ENCODE measurements at regions not wholly inside any gene's neighbourhood (a gene's known extent, or its start where the extent isn't known, plus 50 kb on each side); places are given as distances from the start of the nearest gene placed in this dataset.

GRCh38 chr18:73691118-73691517, 456.5 kb downstream of the FBXO15 start:
- Histone ChIP-seq H3K27me3 (ENCODE audit: control insufficient read depth, insufficient read depth, low read length) (no peaks in the 10 kb centered on the region), H3K4me3 (ENCODE audit: low read length) (no peak overlapping the region), H3K36me3 (ENCODE audit: control insufficient read depth, insufficient read depth, low read length) (no peaks in the 10 kb centered on the region), H3K9me3 (ENCODE audit: control insufficient read depth, low read depth, low read length) (no peaks in the 10 kb centered on the region), H3K4me1 (ENCODE audit: control insufficient read depth, insufficient read depth, low read length) (no peaks in the 10 kb centered on the region), H3K27ac (ENCODE audit: low read length) (no peak overlapping the region)
- no CpG with 5 or more reads among the region's 6 CpGs for WGBS (ENCODE audit: insufficient coverage, low lambda C conversion rate)
- no peak for DNase-seq

GRCh38 chr18:73690222-73690621, 457.4 kb downstream of the FBXO15 start:
- H3K27ac ChIP-seq (ENCODE audit: low read length): no peak overlapping the region

GRCh38 chr18:73688851-73689711, 458.6 kb downstream of the FBXO15 start:
- 60% methylated on average over 1 of the region's 9 CpGs for WGBS (ENCODE audit: insufficient coverage, low lambda C conversion rate)
- Histone ChIP-seq H3K4me1 (ENCODE audit: control insufficient read depth, insufficient read depth, low read length) (no peaks in the 10 kb centered on the region), H3K27ac (ENCODE audit: low read length) (no peak overlapping the region), H3K27me3 (ENCODE audit: control insufficient read depth, insufficient read depth, low read length) (no peaks in the 10 kb centered on the region), H3K4me3 (ENCODE audit: low read length) (no peak overlapping the region), H3K36me3 (ENCODE audit: control insufficient read depth, insufficient read depth, low read length) (no peaks in the 10 kb centered on the region), H3K9me3 (ENCODE audit: control insufficient read depth, low read depth, low read length) (no peaks in the 10 kb centered on the region)
- no peak for DNase-seq

More at GRCh38 chr18:73690222-73690621, 457.4 kb downstream of the FBXO15 start:
- H3K27me3 ChIP-seq (ENCODE audit: control insufficient read depth, insufficient read depth, low read length): no peaks in the 10 kb centered on the region
- no peaks in the 10 kb centered on the region for H3K4me1 ChIP-seq (ENCODE audit: control insufficient read depth, insufficient read depth, low read length)
- H3K4me3 ChIP-seq (ENCODE audit: low read length): no peak overlapping the region
- no peaks in the 10 kb centered on the region for H3K36me3 ChIP-seq (ENCODE audit: control insufficient read depth, insufficient read depth, low read length)
- no peak for DNase-seq
- no peaks in the 10 kb centered on the region for H3K9me3 ChIP-seq (ENCODE audit: control insufficient read depth, low read depth, low read length)
- WGBS (ENCODE audit: insufficient coverage, low lambda C conversion rate): no CpG with 5 or more reads among the region's 3 CpGs

GRCh38 chr18:73688161-73688560, 459.5 kb downstream of the FBXO15 start:
- WGBS (ENCODE audit: insufficient coverage, low lambda C conversion rate): no CpG with 5 or more reads among the region's 4 CpGs
- Histone ChIP-seq H3K27me3 (ENCODE audit: control insufficient read depth, insufficient read depth, low read length) (no peaks in the 10 kb centered on the region), H3K36me3 (ENCODE audit: control insufficient read depth, insufficient read depth, low read length) (no peaks in the 10 kb centered on the region), H3K9me3 (ENCODE audit: control insufficient read depth, low read depth, low read length) (no peaks in the 10 kb centered on the region), H3K4me1 (ENCODE audit: control insufficient read depth, insufficient read depth, low read length) (no peaks in the 10 kb centered on the region), H3K27ac (ENCODE audit: low read length) (no peak overlapping the region), H3K4me3 (ENCODE audit: low read length) (no peak overlapping the region)
- DNase-seq: no peak

GRCh38 chr18:73684647-73685046, 463.0 kb downstream of the FBXO15 start:
- no peaks in the 10 kb centered on the region for H3K36me3 ChIP-seq (ENCODE audit: control insufficient read depth, insufficient read depth, low read length)
- no peaks in the 10 kb centered on the region for H3K4me1 ChIP-seq (ENCODE audit: control insufficient read depth, insufficient read depth, low read length)
- H3K27me3 ChIP-seq (ENCODE audit: control insufficient read depth, insufficient read depth, low read length): no peaks in the 10 kb centered on the region
- DNase-seq: no peak
- no peak overlapping the region for H3K27ac ChIP-seq (ENCODE audit: low read length)
- no peak overlapping the region for H3K4me3 ChIP-seq (ENCODE audit: low read length)
- no peaks in the 10 kb centered on the region for H3K9me3 ChIP-seq (ENCODE audit: control insufficient read depth, low read depth, low read length)

GRCh38 chr18:73683409-73684238, 464.0 kb downstream of the FBXO15 start:
- no peak for DNase-seq
- Histone ChIP-seq H3K4me3 (ENCODE audit: low read length) (no peak overlapping the region), H3K9me3 (ENCODE audit: control insufficient read depth, low read depth, low read length) (no peaks in the 10 kb centered on the region), H3K27ac (ENCODE audit: low read length) (no peak overlapping the region), H3K27me3 (ENCODE audit: control insufficient read depth, insufficient read depth, low read length) (no peaks in the 10 kb centered on the region), H3K36me3 (ENCODE audit: control insufficient read depth, insufficient read depth, low read length) (no peaks in the 10 kb centered on the region), H3K4me1 (ENCODE audit: control insufficient read depth, insufficient read depth, low read length) (no peaks in the 10 kb centered on the region)
- no CpG with 5 or more reads among the region's 6 CpGs for WGBS (ENCODE audit: insufficient coverage, low lambda C conversion rate)

GRCh38 chr18:73681912-73682311, 465.7 kb downstream of the FBXO15 start:
- Histone ChIP-seq H3K9me3 (ENCODE audit: control insufficient read depth, low read depth, low read length) (no peaks in the 10 kb centered on the region), H3K36me3 (ENCODE audit: control insufficient read depth, insufficient read depth, low read length) (no peaks in the 10 kb centered on the region), H3K27ac (ENCODE audit: low read length) (no peak overlapping the region), H3K27me3 (ENCODE audit: control insufficient read depth, insufficient read depth, low read length) (no peaks in the 10 kb centered on the region), H3K4me3 (ENCODE audit: low read length) (no peak overlapping the region), H3K4me1 (ENCODE audit: control insufficient read depth, insufficient read depth, low read length) (no peaks in the 10 kb centered on the region)
- DNase-seq: no peak
- no CpG with 5 or more reads among the region's 3 CpGs for WGBS (ENCODE audit: insufficient coverage, low lambda C conversion rate)

- no peaks in the 10 kb centered on the region for H3K27me3 ChIP-seq (ENCODE audit: control insufficient read depth, insufficient read depth, low read length)
- H3K27ac ChIP-seq (ENCODE audit: low read length): no peak overlapping the region
- H3K36me3 ChIP-seq (ENCODE audit: control insufficient read depth, insufficient read depth, low read length): no peaks in the 10 kb centered on the region
- WGBS (ENCODE audit: insufficient coverage, low lambda C conversion rate): no CpG with 5 or more reads among the region's 2 CpGs
- H3K4me3 ChIP-seq (ENCODE audit: low read length): no peak overlapping the region
- H3K9me3 ChIP-seq (ENCODE audit: control insufficient read depth, low read depth, low read length): no peaks in the 10 kb centered on the region
- no peak for DNase-seq
- no peaks in the 10 kb centered on the region for H3K4me1 ChIP-seq (ENCODE audit: control insufficient read depth, insufficient read depth, low read length)
These were observed 466.2 kb downstream of the FBXO15 start for GRCh38 chr18:73681398-73681797.

- Histone ChIP-seq H3K4me3 (ENCODE audit: low read length) (no peak overlapping the region), H3K4me1 (ENCODE audit: control insufficient read depth, insufficient read depth, low read length) (no peaks in the 10 kb centered on the region)
- WGBS (ENCODE audit: insufficient coverage, low lambda C conversion rate): no CpG with 5 or more reads among the region's 8 CpGs
These were observed 467.5 kb downstream of the FBXO15 start for GRCh38 chr18:73679941-73680712.

GRCh38 chr18:73677450-73677849, 470.2 kb downstream of the FBXO15 start:
- no peak overlapping the region for H3K27ac ChIP-seq (ENCODE audit: low read length)
- no peaks in the 10 kb centered on the region for H3K9me3 ChIP-seq (ENCODE audit: control insufficient read depth, low read depth, low read length)
- no peaks in the 10 kb centered on the region for H3K27me3 ChIP-seq (ENCODE audit: control insufficient read depth, insufficient read depth, low read length)
- H3K4me3 ChIP-seq (ENCODE audit: low read length): no peak overlapping the region
- H3K36me3 ChIP-seq (ENCODE audit: control insufficient read depth, insufficient read depth, low read length): no peaks in the 10 kb centered on the region
- no peaks in the 10 kb centered on the region for H3K4me1 ChIP-seq (ENCODE audit: control insufficient read depth, insufficient read depth, low read length)
- DNase-seq: no peak

More at GRCh38 chr18:73679941-73680712, 467.5 kb downstream of the FBXO15 start:
- DNase-seq: no peak
- no peak overlapping the region for H3K27ac ChIP-seq (ENCODE audit: low read length)
- no peaks in the 10 kb centered on the region for H3K9me3 ChIP-seq (ENCODE audit: control insufficient read depth, low read depth, low read length)
- H3K36me3 ChIP-seq (ENCODE audit: control insufficient read depth, insufficient read depth, low read length): no peaks in the 10 kb centered on the region
- no peaks in the 10 kb centered on the region for H3K27me3 ChIP-seq (ENCODE audit: control insufficient read depth, insufficient read depth, low read length)

All from large intestine (tissue), 3 donors.